Stomach (tissue), 8 donors: ENCODE measurements at regions not wholly inside any gene's neighbourhood (a gene's known extent, or its start where the extent isn't known, plus 50 kb on each side); places are given as distances from the start of the nearest gene placed in this dataset.

Source experiments
- DNase-seq, 2 donors: peaks; one replicate each; pipeline versions ENCODE4 v3.0.0 to v3.0.0-alpha.2; 2013 to 2019
- H3K27ac ChIP-seq, 5 donors: fragments of 200-600 bp in 4 of 5; sonication (generic) in 4 of 5; one replicate each; pipeline ENCODE4 v1.5.1; 2013 to 2019; ENCODE audit warnings: mild to moderate bottlenecking in 1 of 5, moderate library complexity in 1 of 5
- H3K27me3 ChIP-seq, 3 donors: fragments of 200-600 bp; sonication (generic); one replicate each; pipeline ENCODE4 v1.5.1; 2017 to 2019; ENCODE audit warnings: mixed run types in 1 of 3
- H3K36me3 ChIP-seq, 4 donors: fragments of 200-600 bp; sonication (generic); 1 replicate in 3 of 4; 2 replicates in 1 of 4; pipeline ENCODE4 v1.5.1; 2016 to 2019
- H3K4me1 ChIP-seq, 4 donors: fragments of 200-600 bp; sonication (generic); one replicate each; pipeline ENCODE4 v1.5.1; 2016 to 2019
- H3K4me3 ChIP-seq, 4 donors: fragments of 200-600 bp; sonication (generic) in 3 of 4; one replicate each; pipeline ENCODE4 v1.5.1; 2016 to 2019; ENCODE audit warnings: mild to moderate bottlenecking in 1 of 4
- H3K9me3 ChIP-seq, 4 donors: fragments of 200-600 bp; sonication (generic); one replicate each; pipeline ENCODE4 v1.5.1; 2016 to 2019
- EP300 ChIP-seq: sonication (generic); formaldehyde crosslinking; IDR thresholded peaks from one replicate; pipeline ENCODE4 v1.6.1; 2017; ENCODE audit warnings: antibody characterized with exemption
- POLR2A ChIP-seq, 4 donors: fragments of 450-650 bp; IDR thresholded peaks; one replicate each; pipeline ENCODE4 v1.6.1; 2016; ENCODE audit warnings: antibody characterized with exemption in 4 of 4, control low read depth in 2 of 4, mild to moderate bottlenecking in 1 of 4, moderate library complexity in 1 of 4
- POLR2AphosphoS5 ChIP-seq, 3 donors: sonication (generic); formaldehyde crosslinking; IDR thresholded peaks; one replicate each; pipeline ENCODE4 v1.6.1; 2016; ENCODE audit warnings: antibody characterized with exemption in 3 of 3
- WGBS, 5 donors: extraction: QIAGEN DNeasy Blood & Tissue Kit in 3 of 5; methylation state at CpG; one replicate each; pipeline versions ENCODE4 v1.1.5 to v1.1.7; 2013 to 2018; 5-methylcytosine and 5-hydroxymethylcytosine counted together
- intact Hi-C: fragments of 100-400 bp; cut with DNase I; formaldehyde crosslinking; loops from one replicate; pipeline ENCODE4 v1.15.1; 2023; ENCODE audit warnings: low total_unique reads
- TF ChIP-seq, protein P1 (sequence below), 7 experiments: fragments of 450-650 bp in 4 of 7; fragments of 200-600 bp in 3 of 7; sonication (generic) in 3 of 7; IDR thresholded peaks; one replicate each; pipeline ENCODE4 v1.5.1; 2016 to 2019; ENCODE audit warnings: antibody characterized with exemption in 7 of 7, control low read depth in 2 of 7, mild to moderate bottlenecking in 1 of 7
- donor health status: healthy with polysubstance abuse.
- donor health status: Bipolar disorder and iron deficiency.
- donor health status: healthy.

GRCh38 chr7:42468471-42468870 lies 231.5 kb upstream of the GLI3 start:
- 84 to 94% (median 90%) methylated on average over 6 to 7 of the region's 7 CpGs for WGBS, 5 donors
- H3K4me3 ChIP-seq = no peak overlapping the region
- TF ChIP-seq EP300 (no peak), POLR2AphosphoS5 (IDR thresholded peaks at IDR 0.05) (no peak), POLR2A (IDR thresholded peaks at IDR 0.05) (no peak)
- TF ChIP-seq, protein P1, sequence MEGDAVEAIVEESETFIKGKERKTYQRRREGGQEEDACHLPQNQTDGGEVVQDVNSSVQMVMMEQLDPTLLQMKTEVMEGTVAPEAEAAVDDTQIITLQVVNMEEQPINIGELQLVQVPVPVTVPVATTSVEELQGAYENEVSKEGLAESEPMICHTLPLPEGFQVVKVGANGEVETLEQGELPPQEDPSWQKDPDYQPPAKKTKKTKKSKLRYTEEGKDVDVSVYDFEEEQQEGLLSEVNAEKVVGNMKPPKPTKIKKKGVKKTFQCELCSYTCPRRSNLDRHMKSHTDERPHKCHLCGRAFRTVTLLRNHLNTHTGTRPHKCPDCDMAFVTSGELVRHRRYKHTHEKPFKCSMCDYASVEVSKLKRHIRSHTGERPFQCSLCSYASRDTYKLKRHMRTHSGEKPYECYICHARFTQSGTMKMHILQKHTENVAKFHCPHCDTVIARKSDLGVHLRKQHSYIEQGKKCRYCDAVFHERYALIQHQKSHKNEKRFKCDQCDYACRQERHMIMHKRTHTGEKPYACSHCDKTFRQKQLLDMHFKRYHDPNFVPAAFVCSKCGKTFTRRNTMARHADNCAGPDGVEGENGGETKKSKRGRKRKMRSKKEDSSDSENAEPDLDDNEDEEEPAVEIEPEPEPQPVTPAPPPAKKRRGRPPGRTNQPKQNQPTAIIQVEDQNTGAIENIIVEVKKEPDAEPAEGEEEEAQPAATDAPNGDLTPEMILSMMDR (IDR thresholded peaks at IDR 0.05) = no peak
- no peak for DNase-seq
- no peak overlapping the region for H3K27ac ChIP-seq
- intact Hi-C loops = no loop called here
- H3K27me3 ChIP-seq = no peaks in the 10 kb centered on the region
- no peaks in the 10 kb centered on the region for H3K36me3 ChIP-seq
- H3K9me3 ChIP-seq = peaks cover 0 to 4% (median 0%) of the 10 kb centered on the region in 4 donors
- H3K4me1 ChIP-seq = no peaks in the 10 kb centered on the region

DNA sequence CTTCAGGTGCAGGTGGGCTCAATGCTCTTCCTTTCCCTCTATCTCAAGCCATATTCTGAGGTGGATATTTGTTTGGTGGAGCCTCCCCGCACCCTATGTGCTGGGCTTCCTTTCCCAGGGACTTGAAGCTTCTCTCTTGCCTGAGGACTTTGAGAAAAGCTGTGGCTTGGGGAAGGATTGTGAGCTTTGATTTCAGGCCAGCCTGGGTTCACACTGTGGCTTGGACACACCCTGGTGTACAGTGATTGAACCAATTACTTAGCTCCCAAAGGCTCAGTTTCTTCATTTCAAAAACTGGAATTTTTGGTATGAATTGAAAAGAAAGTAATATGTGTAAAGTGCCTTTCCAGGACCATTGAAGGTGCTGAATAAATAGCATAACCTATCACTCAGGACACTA lies 224.5 kb upstream of the GLI3 start:
- Histone ChIP-seq H3K36me3 (no peaks in the 10 kb centered on the region), H3K4me3 (no peak overlapping the region), H3K27ac (no peak overlapping the region), H3K27me3 (no peaks in the 10 kb centered on the region), H3K4me1 (no peaks in the 10 kb centered on the region), H3K9me3 (peaks cover 0 to 4% (median 0%) of the 10 kb centered on the region in 4 donors)
- no peak for DNase-seq
- intact Hi-C loops = no loop called here
- WGBS, 5 donors = 89 to 96% (median 93%) methylated on average over 1 of the region's 1 CpG
- no peak for TF ChIP-seq EP300
- TF ChIP-seq POLR2A (IDR thresholded peaks at IDR 0.05) = no peak
- TF ChIP-seq POLR2AphosphoS5 (IDR thresholded peaks at IDR 0.05) = no peak
- TF ChIP-seq, protein P1 (IDR thresholded peaks at IDR 0.05) = no peak

GRCh38 chr7:42460933-42461332 lies 223.9 kb upstream of the GLI3 start:
- H3K36me3 ChIP-seq = no peaks in the 10 kb centered on the region
- no peak overlapping the region for H3K27ac ChIP-seq
- 39 to 59% (median 46%) methylated on average over 1 of the region's 1 CpG for WGBS, 5 donors
- TF ChIP-seq POLR2A (IDR thresholded peaks at IDR 0.05) (no peak), EP300 (no peak), POLR2AphosphoS5 (IDR thresholded peaks at IDR 0.05) (no peak)
- TF ChIP-seq, protein P1 (IDR thresholded peaks at IDR 0.05) = no peak
- no peak for DNase-seq
- intact Hi-C loops = no loop called here
- H3K9me3 ChIP-seq = peaks cover 0 to 4% (median 0%) of the 10 kb centered on the region in 4 donors
- no peaks in the 10 kb centered on the region for H3K27me3 ChIP-seq
- no peak overlapping the region for H3K4me3 ChIP-seq
- no peaks in the 10 kb centered on the region for H3K4me1 ChIP-seq

DNA sequence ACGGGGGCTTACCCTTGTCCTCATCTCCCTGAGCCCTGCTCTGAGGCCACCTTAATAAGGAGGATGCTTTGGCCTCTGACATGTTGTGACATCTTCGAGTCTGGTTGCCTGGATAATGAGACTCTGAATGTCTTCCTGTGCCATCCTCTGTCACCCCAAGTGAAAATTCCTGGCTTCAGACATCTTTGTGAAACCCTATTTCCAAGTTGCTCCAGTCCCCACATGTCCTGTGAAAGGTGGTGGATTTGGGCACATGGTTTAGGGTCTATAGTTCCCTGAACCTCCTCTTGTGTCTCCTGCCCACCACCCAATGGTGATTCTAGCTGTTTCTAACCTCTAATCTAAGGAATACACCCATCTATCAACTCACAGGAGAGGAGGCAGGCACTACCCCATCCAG lies 223.1 kb upstream of the GLI3 start:
- TF ChIP-seq POLR2AphosphoS5 (IDR thresholded peaks at IDR 0.05) = no peak
- no peak for TF ChIP-seq POLR2A (IDR thresholded peaks at IDR 0.05)
- intact Hi-C loops = no loop called here
- H3K36me3 ChIP-seq = no peaks in the 10 kb centered on the region
- no peaks in the 10 kb centered on the region for H3K27me3 ChIP-seq
- H3K27ac ChIP-seq = no peak overlapping the region
- no peaks in the 10 kb centered on the region for H3K4me1 ChIP-seq
- 61 to 84% (median 75%) methylated on average over 2 of the region's 2 CpGs for WGBS, 5 donors
- no peak for DNase-seq
- peaks cover 0 to 4% (median 0%) of the 10 kb centered on the region in 4 donors for H3K9me3 ChIP-seq
- no peak overlapping the region for H3K4me3 ChIP-seq

DNA sequence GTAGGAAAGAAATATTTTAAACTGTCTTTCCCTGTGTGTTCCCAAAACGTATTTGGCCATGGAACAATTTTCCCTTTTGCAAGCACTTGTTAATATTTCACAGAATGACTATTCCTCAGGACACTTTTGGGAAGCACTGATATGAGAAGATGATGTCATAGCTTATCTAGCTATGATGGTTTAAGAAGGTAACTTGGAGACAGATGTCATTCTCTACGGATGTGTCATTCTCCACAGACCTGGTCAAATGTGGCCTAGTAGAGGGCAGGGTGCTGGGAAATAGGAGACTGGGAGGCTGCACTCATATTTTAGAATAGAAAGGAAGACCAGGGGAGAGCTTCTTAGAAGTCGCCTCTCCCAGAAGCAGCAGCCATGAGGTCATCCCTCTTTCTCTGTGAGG lies 220.7 kb upstream of the GLI3 start:
- Histone ChIP-seq H3K9me3 (no peaks in the 10 kb centered on the region), H3K27me3 (no peaks in the 10 kb centered on the region), H3K27ac (no peak overlapping the region), H3K36me3 (no peaks in the 10 kb centered on the region), H3K4me1 (no peaks in the 10 kb centered on the region), H3K4me3 (no peak overlapping the region)
- 78 to 93% (median 80%) methylated on average over 3 of the region's 3 CpGs for whole genome bisulfite sequencing, 5 donors
- DNase-seq = no peak
- TF ChIP-seq POLR2A (IDR thresholded peaks at IDR 0.05) (no peak), POLR2AphosphoS5 (IDR thresholded peaks at IDR 0.05) (no peak), EP300 (no peak)
- TF ChIP-seq, protein P1 (IDR thresholded peaks at IDR 0.05) = no peak
- intact Hi-C loops = no loop called here
